WTC11 (cell line): ENCODE measurements at regions not wholly inside any gene's neighbourhood (a gene's known extent, or its start where the extent isn't known, plus 50 kb on each side); places are given as distances from the start of the nearest gene placed in this dataset.
A peak's percentile ranks its signal among the peaks of the same experiment; 100 is the strongest.

ENCODE experiments used
- ATAC-seq: fragments of 200-7000 bp; cut with Tn5 transposase; 2 replicates; pipeline ENCODE4 v1.10.0; 2021; ENCODE audit warnings: mild to moderate bottlenecking, moderate library complexity
- CTCF ChIA-PET: fragments of 300-600 bp; sonication (Branson Sonifier 250); formaldehyde crosslinking; loops from one replicate; lab custom pipeline; 2021; ENCODE audit warnings: antibody characterized with exemption; lab: Charles Lee
- POLR2A ChIA-PET: fragments of 350-600 bp; sonication (Branson Sonifier 250); formaldehyde crosslinking; loops from one replicate; lab custom pipeline; 2021; ENCODE audit warnings: antibody characterized with exemption; lab: Charles Lee
- DNase-seq: peaks from one replicate; pipeline ENCODE4 v3.0.0; 2021; ENCODE audit warnings: low spot score
- H3K27ac Mint-ChIP-seq: 2 replicates; pipeline ENCODE4 v1.8.0; 2021; ENCODE audit warnings: mixed read lengths
- H3K27me3 Mint-ChIP-seq: 2 replicates; pipeline ENCODE4 v1.8.0; 2021; ENCODE audit warnings: low read depth, mild to moderate bottlenecking, moderate library complexity, mixed read lengths
- H3K36me3 Mint-ChIP-seq: 2 replicates; pipeline ENCODE4 v1.8.0; 2021; ENCODE audit warnings: mixed read lengths
- H3K4me1 Mint-ChIP-seq: 2 replicates; pipeline ENCODE4 v1.8.0; 2022; ENCODE audit warnings: mixed read lengths
- H3K4me3 Mint-ChIP-seq: 2 replicates; pipeline ENCODE4 v1.8.0; 2021; ENCODE audit warnings: mild to moderate bottlenecking, moderate library complexity, mixed read lengths
- H3K9me3 Mint-ChIP-seq: 2 replicates; pipeline ENCODE4 v1.8.0; 2021; ENCODE audit warnings: mixed read lengths
- ELF4 ChIP-seq: sonication (generic); formaldehyde crosslinking; IDR thresholded peaks from 2 replicates; pipeline ENCODE4 v1.8.1; 2022; ENCODE audit warnings: low read depth, mild to moderate bottlenecking, moderate library complexity, missing genetic modification reagents
- ESRRA ChIP-seq: sonication (generic); formaldehyde crosslinking; IDR thresholded peaks from 2 replicates; pipeline ENCODE4 v1.8.1; 2022; ENCODE audit warnings: mild to moderate bottlenecking, missing genetic modification reagents, borderline replicate concordance
- ETV6 ChIP-seq: sonication (generic); formaldehyde crosslinking; IDR thresholded peaks from 2 replicates; pipeline ENCODE4 v1.8.1; 2022; ENCODE audit warnings: mild to moderate bottlenecking, missing genetic modification reagents
- GABPB1 ChIP-seq: sonication (generic); formaldehyde crosslinking; IDR thresholded peaks from 2 replicates; pipeline ENCODE4 v1.8.1; 2023; ENCODE audit warnings: mild to moderate bottlenecking, missing genetic modification reagents
- GRHL2 ChIP-seq: fragments of 250-450 bp; sonication (Bioruptor Pico); IDR thresholded peaks from 2 replicates; pipeline ENCODE4 v1.8.0; 2022; ENCODE audit warnings: mild to moderate bottlenecking, moderate library complexity; ENCODE audit not compliant: insufficient replicate concordance, severe bottlenecking
- GTF2I ChIP-seq: fragments of 250-450 bp; sonication (Bioruptor Pico); conservative IDR thresholded peaks from 2 replicates; pipeline ENCODE4 v1.4.0; 2021; ENCODE audit warnings: mild to moderate bottlenecking
- HMGA2 ChIP-seq: fragments of 250-450 bp; sonication (Bioruptor Pico); IDR thresholded peaks from 2 replicates; pipeline ENCODE4 v1.4.0; 2021; ENCODE audit warnings: mild to moderate bottlenecking, moderate library complexity
- IRF2 ChIP-seq: sonication (generic); formaldehyde crosslinking; IDR thresholded peaks from 2 replicates; pipeline ENCODE4 v1.8.0; 2022; ENCODE audit warnings: low read depth, missing genetic modification reagents, borderline replicate concordance
- JAZF1 ChIP-seq: fragments of 250-450 bp; sonication (Bioruptor Pico); IDR thresholded peaks from 2 replicates; pipeline ENCODE4 v1.9.0; 2021; ENCODE audit warnings: moderate library complexity, mild to moderate bottlenecking, inconsistent platforms
- JUN ChIP-seq: sonication (generic); formaldehyde crosslinking; IDR thresholded peaks from 2 replicates; pipeline ENCODE4 v1.8.0; 2023; ENCODE audit warnings: mild to moderate bottlenecking, missing genetic modification reagents
- MXD4 ChIP-seq: fragments of 250-450 bp; sonication (Bioruptor Pico); IDR thresholded peaks from 2 replicates; pipeline ENCODE4 v1.8.0; 2021; ENCODE audit warnings: mild to moderate bottlenecking, moderate library complexity, borderline replicate concordance
- NFATC4 ChIP-seq: fragments of 250-450 bp; sonication (Bioruptor Pico); IDR thresholded peaks from 2 replicates; pipeline ENCODE4 v1.9.0; 2021; ENCODE audit warnings: mild to moderate bottlenecking
- NR1H2 ChIP-seq: sonication (generic); formaldehyde crosslinking; IDR thresholded peaks from 2 replicates; pipeline ENCODE4 v1.9.0; 2021; ENCODE audit warnings: mild to moderate bottlenecking, moderate library complexity, missing genetic modification reagents
- NR2C2 ChIP-seq: sonication (generic); formaldehyde crosslinking; IDR thresholded peaks from 2 replicates; pipeline ENCODE4 v1.8.0; 2022; ENCODE audit warnings: mild to moderate bottlenecking, missing genetic modification reagents
- NR3C1 ChIP-seq: sonication (generic); formaldehyde crosslinking; conservative IDR thresholded peaks from 2 replicates; pipeline ENCODE4 v1.8.1; 2023; ENCODE audit warnings: low read depth, mild to moderate bottlenecking, missing genetic modification reagents
- OVOL2 ChIP-seq: fragments of 250-450 bp; sonication (Bioruptor Pico); IDR thresholded peaks from 2 replicates; pipeline ENCODE4 v1.9.0; 2021; ENCODE audit warnings: mild to moderate bottlenecking, borderline replicate concordance
- PRRX2 ChIP-seq: fragments of 250-450 bp; sonication (Bioruptor Pico); IDR thresholded peaks from 2 replicates; pipeline ENCODE4 v1.8.0; 2021; ENCODE audit warnings: mild to moderate bottlenecking
- RELA ChIP-seq: sonication (generic); formaldehyde crosslinking; IDR thresholded peaks from 2 replicates; pipeline ENCODE4 v1.8.1; 2022; ENCODE audit warnings: missing genetic modification reagents, mild to moderate bottlenecking, borderline replicate concordance
- SMAD4 ChIP-seq: sonication (generic); formaldehyde crosslinking; IDR thresholded peaks from 2 replicates; pipeline ENCODE4 v1.8.0; 2022; ENCODE audit warnings: mild to moderate bottlenecking, missing genetic modification reagents
- TEAD4 ChIP-seq: sonication (generic); formaldehyde crosslinking; IDR thresholded peaks from 2 replicates; pipeline ENCODE4 v1.8.0; 2022; ENCODE audit warnings: mild to moderate bottlenecking, missing genetic modification reagents
- ZBTB21 ChIP-seq: sonication (generic); formaldehyde crosslinking; IDR thresholded peaks from 2 replicates; pipeline ENCODE4 v1.8.1; 2023; ENCODE audit warnings: mild to moderate bottlenecking, missing genetic modification reagents, borderline replicate concordance
- ZNF263 ChIP-seq: sonication (generic); formaldehyde crosslinking; IDR thresholded peaks from 2 replicates; pipeline ENCODE4 v1.8.1; 2022; ENCODE audit warnings: low read depth, mild to moderate bottlenecking, moderate library complexity, missing genetic modification reagents
- ZNF317 ChIP-seq: sonication (generic); formaldehyde crosslinking; IDR thresholded peaks from 2 replicates; pipeline ENCODE4 v1.8.1; 2023; ENCODE audit warnings: low read depth, mild to moderate bottlenecking, moderate library complexity, missing genetic modification reagents, borderline replicate concordance
- TF ChIP-seq, protein P1 (sequence below): sonication (generic); formaldehyde crosslinking; IDR thresholded peaks from 2 replicates; pipeline ENCODE4 v1.8.1; 2022; ENCODE audit warnings: low read depth, mild to moderate bottlenecking, moderate library complexity, missing genetic modification reagents, borderline replicate concordance
- TF ChIP-seq, protein P2 (sequence below): sonication (generic); formaldehyde crosslinking; IDR thresholded peaks from 2 replicates; pipeline ENCODE4 v1.8.0; 2023; ENCODE audit warnings: missing genetic modification reagents, mild to moderate bottlenecking, borderline replicate concordance
- TF ChIP-seq, protein P3 (sequence below): fragments of 250-450 bp; sonication (Bioruptor Pico); IDR thresholded peaks from 2 replicates; pipeline ENCODE4 v1.9.0; 2021; ENCODE audit warnings: mild to moderate bottlenecking
- TF ChIP-seq, protein P4 (sequence below): sonication (generic); formaldehyde crosslinking; IDR thresholded peaks from 2 replicates; pipeline ENCODE4 v1.8.0; 2023; ENCODE audit warnings: missing genetic modification reagents
- TF ChIP-seq, protein P5 (sequence below): sonication (generic); formaldehyde crosslinking; IDR thresholded peaks from 2 replicates; pipeline ENCODE4 v1.8.1; 2022; ENCODE audit warnings: missing genetic modification reagents, borderline replicate concordance

DNA sequence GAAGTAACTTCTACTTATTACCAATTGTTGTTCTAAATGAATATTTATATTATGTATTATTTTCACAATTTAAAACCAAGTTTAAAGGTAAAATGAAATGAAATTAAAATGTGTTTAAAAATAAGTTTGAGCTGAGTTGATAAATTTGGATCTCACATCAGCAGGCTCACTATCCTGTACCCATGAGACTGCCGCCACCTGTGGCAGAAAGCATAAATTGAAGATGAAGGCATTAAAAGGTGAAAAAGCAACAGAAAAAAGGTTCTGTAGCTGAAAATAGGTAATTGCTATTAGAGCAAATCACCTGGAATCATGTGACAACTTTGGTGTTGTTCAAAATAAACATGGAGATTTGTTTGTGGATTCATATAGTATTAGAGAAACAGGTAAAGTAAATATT lies 133.0 kb upstream of the CADM2 start (continued):
- TF ChIP-seq, protein P1, sequence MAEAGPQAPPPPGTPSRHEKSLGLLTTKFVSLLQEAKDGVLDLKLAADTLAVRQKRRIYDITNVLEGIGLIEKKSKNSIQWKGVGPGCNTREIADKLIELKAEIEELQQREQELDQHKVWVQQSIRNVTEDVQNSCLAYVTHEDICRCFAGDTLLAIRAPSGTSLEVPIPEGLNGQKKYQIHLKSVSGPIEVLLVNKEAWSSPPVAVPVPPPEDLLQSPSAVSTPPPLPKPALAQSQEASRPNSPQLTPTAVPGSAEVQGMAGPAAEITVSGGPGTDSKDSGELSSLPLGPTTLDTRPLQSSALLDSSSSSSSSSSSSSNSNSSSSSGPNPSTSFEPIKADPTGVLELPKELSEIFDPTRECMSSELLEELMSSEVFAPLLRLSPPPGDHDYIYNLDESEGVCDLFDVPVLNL (CRISPR knock-in tag): no peak

DNA sequence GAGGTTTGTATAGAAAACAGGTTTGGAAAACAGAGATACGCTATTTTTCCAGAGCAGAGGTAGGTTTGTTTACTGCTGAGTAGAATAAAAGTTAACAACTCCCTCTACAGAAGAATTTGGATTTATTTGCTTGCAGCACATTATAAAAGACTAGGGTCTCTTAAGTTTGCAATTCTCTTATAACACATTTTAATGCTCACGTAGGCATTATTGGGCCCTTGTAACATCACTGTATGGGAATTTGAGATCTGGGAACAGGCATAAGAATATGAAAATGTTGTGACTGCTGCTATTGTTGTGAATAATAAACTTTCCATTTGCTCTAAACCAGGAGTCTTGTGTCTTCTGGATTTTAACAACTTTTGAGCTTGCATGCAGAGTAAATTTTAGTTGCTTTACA lies 128.3 kb upstream of the CADM2 start:
- Mint-ChIP-seq H3K4me3 (no peak overlapping the region), H3K9me3 (peaks cover 24% of the 10 kb centered on the region), H3K36me3 (peaks cover 18% of the 10 kb centered on the region), H3K4me1 (peaks cover 19% of the 10 kb centered on the region), H3K27ac (no peak overlapping the region), H3K27me3 (no peaks in the 10 kb centered on the region)
- TF ChIP-seq ZNF317 (no peak), PRRX2 (no peak), GABPB1 (CRISPR knock-in tag) (no peak), ELF4 (CRISPR knock-in tag) (no peak), ETV6 (CRISPR knock-in tag) (no peak), ZBTB21 (CRISPR knock-in tag) (no peak), OVOL2 (CRISPR knock-in tag) (no peak), GTF2I (CRISPR knock-in tag) (no peak), NR3C1 (no peak), NFATC4 (CRISPR knock-in tag) (no peak), NR1H2 (CRISPR knock-in tag) (no peak), HMGA2 (no peak), JAZF1 (CRISPR knock-in tag) (no peak)
- TF ChIP-seq, protein P2, sequence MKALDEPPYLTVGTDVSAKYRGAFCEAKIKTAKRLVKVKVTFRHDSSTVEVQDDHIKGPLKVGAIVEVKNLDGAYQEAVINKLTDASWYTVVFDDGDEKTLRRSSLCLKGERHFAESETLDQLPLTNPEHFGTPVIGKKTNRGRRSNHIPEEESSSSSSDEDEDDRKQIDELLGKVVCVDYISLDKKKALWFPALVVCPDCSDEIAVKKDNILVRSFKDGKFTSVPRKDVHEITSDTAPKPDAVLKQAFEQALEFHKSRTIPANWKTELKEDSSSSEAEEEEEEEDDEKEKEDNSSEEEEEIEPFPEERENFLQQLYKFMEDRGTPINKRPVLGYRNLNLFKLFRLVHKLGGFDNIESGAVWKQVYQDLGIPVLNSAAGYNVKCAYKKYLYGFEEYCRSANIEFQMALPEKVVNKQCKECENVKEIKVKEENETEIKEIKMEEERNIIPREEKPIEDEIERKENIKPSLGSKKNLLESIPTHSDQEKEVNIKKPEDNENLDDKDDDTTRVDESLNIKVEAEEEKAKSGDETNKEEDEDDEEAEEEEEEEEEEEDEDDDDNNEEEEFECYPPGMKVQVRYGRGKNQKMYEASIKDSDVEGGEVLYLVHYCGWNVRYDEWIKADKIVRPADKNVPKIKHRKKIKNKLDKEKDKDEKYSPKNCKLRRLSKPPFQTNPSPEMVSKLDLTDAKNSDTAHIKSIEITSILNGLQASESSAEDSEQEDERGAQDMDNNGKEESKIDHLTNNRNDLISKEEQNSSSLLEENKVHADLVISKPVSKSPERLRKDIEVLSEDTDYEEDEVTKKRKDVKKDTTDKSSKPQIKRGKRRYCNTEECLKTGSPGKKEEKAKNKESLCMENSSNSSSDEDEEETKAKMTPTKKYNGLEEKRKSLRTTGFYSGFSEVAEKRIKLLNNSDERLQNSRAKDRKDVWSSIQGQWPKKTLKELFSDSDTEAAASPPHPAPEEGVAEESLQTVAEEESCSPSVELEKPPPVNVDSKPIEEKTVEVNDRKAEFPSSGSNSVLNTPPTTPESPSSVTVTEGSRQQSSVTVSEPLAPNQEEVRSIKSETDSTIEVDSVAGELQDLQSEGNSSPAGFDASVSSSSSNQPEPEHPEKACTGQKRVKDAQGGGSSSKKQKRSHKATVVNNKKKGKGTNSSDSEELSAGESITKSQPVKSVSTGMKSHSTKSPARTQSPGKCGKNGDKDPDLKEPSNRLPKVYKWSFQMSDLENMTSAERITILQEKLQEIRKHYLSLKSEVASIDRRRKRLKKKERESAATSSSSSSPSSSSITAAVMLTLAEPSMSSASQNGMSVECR: no peak
- TF ChIP-seq, protein P3, sequence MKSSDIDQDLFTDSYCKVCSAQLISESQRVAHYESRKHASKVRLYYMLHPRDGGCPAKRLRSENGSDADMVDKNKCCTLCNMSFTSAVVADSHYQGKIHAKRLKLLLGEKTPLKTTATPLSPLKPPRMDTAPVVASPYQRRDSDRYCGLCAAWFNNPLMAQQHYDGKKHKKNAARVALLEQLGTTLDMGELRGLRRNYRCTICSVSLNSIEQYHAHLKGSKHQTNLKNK (CRISPR knock-in tag): no peak
- no peak for ATAC-seq
- ChIA-PET CTCF (no interaction called here), POLR2A (no interaction called here)
- DNase-seq: no peak

DNA sequence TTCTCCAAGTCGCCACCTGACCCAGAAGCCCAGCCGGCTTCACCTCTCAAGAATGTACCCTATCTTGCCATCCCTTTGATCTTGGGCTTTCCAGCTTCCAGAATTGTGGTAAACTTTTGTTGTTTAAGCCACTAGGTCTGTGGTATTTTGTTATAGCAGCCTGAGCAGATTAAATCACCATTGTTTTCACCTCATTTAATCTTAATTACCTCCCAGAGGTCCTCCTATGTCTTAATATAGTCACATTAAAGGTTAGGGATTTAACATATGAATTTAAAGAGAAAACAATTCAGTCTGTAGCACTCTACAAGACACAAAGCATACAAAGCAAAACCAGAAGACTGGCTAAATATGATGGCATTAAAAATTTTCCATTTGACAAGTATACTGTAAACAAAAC lies 123.4 kb upstream of the CADM2 start:
- Mint-ChIP-seq H3K9me3 (peaks cover 25% of the 10 kb centered on the region), H3K4me3 (no peak overlapping the region), H3K27ac (peak overlapping the region; percentile 89), H3K27me3 (no peaks in the 10 kb centered on the region), H3K4me1 (peaks cover 42% of the 10 kb centered on the region)
- no peak for ATAC-seq
- ChIA-PET CTCF (no interaction called here), POLR2A (no interaction called here)
- no peak for TF ChIP-seq SMAD4 (CRISPR knock-in tag)
- no peak for TF ChIP-seq MXD4 (CRISPR knock-in tag)
- no peak for TF ChIP-seq ESRRA (CRISPR knock-in tag)
- TF ChIP-seq GRHL2 (CRISPR knock-in tag): no peak
- no peak for TF ChIP-seq IRF2 (CRISPR knock-in tag)
- TF ChIP-seq NR2C2: no peak
- no peak for TF ChIP-seq JUN
- no peak for TF ChIP-seq NR3C1
- TF ChIP-seq, protein P4, sequence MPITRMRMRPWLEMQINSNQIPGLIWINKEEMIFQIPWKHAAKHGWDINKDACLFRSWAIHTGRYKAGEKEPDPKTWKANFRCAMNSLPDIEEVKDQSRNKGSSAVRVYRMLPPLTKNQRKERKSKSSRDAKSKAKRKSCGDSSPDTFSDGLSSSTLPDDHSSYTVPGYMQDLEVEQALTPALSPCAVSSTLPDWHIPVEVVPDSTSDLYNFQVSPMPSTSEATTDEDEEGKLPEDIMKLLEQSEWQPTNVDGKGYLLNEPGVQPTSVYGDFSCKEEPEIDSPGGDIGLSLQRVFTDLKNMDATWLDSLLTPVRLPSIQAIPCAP (CRISPR knock-in tag): no peak
- TF ChIP-seq, protein P5, sequence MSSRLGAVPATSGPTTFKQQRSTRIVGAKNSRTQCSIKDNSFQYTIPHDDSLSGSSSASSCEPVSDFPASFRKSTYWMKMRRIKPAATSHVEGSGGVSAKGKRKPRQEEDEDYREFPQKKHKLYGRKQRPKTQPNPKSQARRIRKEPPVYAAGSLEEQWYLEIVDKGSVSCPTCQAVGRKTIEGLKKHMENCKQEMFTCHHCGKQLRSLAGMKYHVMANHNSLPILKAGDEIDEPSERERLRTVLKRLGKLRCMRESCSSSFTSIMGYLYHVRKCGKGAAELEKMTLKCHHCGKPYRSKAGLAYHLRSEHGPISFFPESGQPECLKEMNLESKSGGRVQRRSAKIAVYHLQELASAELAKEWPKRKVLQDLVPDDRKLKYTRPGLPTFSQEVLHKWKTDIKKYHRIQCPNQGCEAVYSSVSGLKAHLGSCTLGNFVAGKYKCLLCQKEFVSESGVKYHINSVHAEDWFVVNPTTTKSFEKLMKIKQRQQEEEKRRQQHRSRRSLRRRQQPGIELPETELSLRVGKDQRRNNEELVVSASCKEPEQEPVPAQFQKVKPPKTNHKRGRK: no peak
- TF ChIP-seq TEAD4 (CRISPR knock-in tag): no peak
- TF ChIP-seq GABPB1 (CRISPR knock-in tag): no peak
- no peak for TF ChIP-seq ZNF263 (CRISPR knock-in tag)
- TF ChIP-seq RELA (CRISPR knock-in tag): no peak
- TF ChIP-seq, all 79 proteins: peak for 0
- DNase-seq: no peak
- H3K36me3 Mint-ChIP-seq: peaks cover 19% of the 10 kb centered on the region
